Liver (tissue), 3 donors: ENCODE measurements at regions not wholly inside any gene's neighbourhood (a gene's known extent, or its start where the extent isn't known, plus 50 kb on each side); places are given as distances from the start of the nearest gene placed in this dataset.

ENCODE experiments used
- ATF3 ChIP-seq: IDR thresholded peaks from 2 replicates; pipeline ENCODE4 v1.6.1; 2016; ENCODE audit warnings: antibody characterized with exemption
- CTCF ChIP-seq: fragments of 150-350 bp; IDR thresholded peaks from 2 replicates; pipeline ENCODE4 v1.5.1; 2017; ENCODE audit warnings: improper control_type of control experiment, low read depth, low read length; ENCODE audit not compliant: missing input control
- GABPA ChIP-seq, 2 donors: IDR thresholded peaks in 1 of 2; conservative IDR thresholded peaks in 1 of 2; 2 replicates each; pipeline ENCODE4 v1.6.1; 2016; ENCODE audit warnings: antibody characterized with exemption in 2 of 2, mild to moderate bottlenecking in 1 of 2, moderate library complexity in 1 of 2
- REST ChIP-seq: IDR thresholded peaks from 2 replicates; pipeline ENCODE4 v1.6.1; 2016; ENCODE audit warnings: antibody characterized with exemption, mild to moderate bottlenecking
- RXRA ChIP-seq, 2 donors: IDR thresholded peaks; 2 replicates each; pipeline ENCODE4 v1.6.1; 2017 to 2018; ENCODE audit warnings: antibody characterized with exemption in 2 of 2, mild to moderate bottlenecking in 1 of 2
- SP1 ChIP-seq: IDR thresholded peaks from 2 replicates; pipeline ENCODE4 v1.6.1; 2018; ENCODE audit warnings: antibody characterized with exemption, mild to moderate bottlenecking
- TAF1 ChIP-seq: conservative IDR thresholded peaks from 2 replicates; pipeline ENCODE4 v1.6.1; 2016; ENCODE audit warnings: antibody characterized with exemption, mild to moderate bottlenecking
- YY1 ChIP-seq: IDR thresholded peaks from 2 replicates; pipeline ENCODE4 v1.6.1; 2016; ENCODE audit warnings: antibody characterized with exemption, mild to moderate bottlenecking
- donor health status: healthy.
- donor health status: healthy.

- no peak for TF ChIP-seq YY1
- no peak for TF ChIP-seq CTCF
- no peak for TF ChIP-seq RXRA (IDR thresholded peaks at IDR 0.05)
- TF ChIP-seq GABPA (IDR thresholded peaks at IDR 0.05 in 1 of 2, conservative IDR thresholded peaks at IDR 0.05 in 1 of 2) = no peak
- TF ChIP-seq REST = no peak
- no peak for TF ChIP-seq SP1
- no peak for TF ChIP-seq ATF3
- no peak for TF ChIP-seq TAF1
Measured at GRCh38 chr3:157637866-157638265, 134.7 kb upstream of the VEPH1 start.
